Glutamatergic neuron (in vitro differentiated cells): ENCODE measurements at regions not wholly inside any gene's neighbourhood (a gene's known extent, or its start where the extent isn't known, plus 50 kb on each side); places are given as distances from the start of the nearest gene placed in this dataset.

Experiments
- DNase-seq: peaks from one replicate; pipeline ENCODE4 v3.0.0; 2022
- H3K27ac Mint-ChIP-seq: one replicate; pipeline ENCODE4 v1.8.0; 2020; ENCODE audit warnings: mild to moderate bottlenecking, mixed read lengths, inconsistent platforms; ENCODE audit not compliant: unreplicated experiment
- H3K27me3 Mint-ChIP-seq: one replicate; pipeline ENCODE4 v1.8.0; 2020; ENCODE audit warnings: mild to moderate bottlenecking, moderate library complexity, mixed read lengths, inconsistent platforms; ENCODE audit not compliant: unreplicated experiment
- H3K36me3 Mint-ChIP-seq: one replicate; pipeline ENCODE4 v1.8.0; 2020; ENCODE audit warnings: mild to moderate bottlenecking, mixed read lengths, inconsistent platforms; ENCODE audit not compliant: unreplicated experiment
- H3K4me1 Mint-ChIP-seq: one replicate; pipeline ENCODE4 v1.8.0; 2020; ENCODE audit warnings: mild to moderate bottlenecking, low read depth, mixed read lengths, inconsistent platforms; ENCODE audit not compliant: unreplicated experiment
- H3K4me3 Mint-ChIP-seq: one replicate; pipeline ENCODE4 v1.8.0; 2020; ENCODE audit warnings: mild to moderate bottlenecking, mixed read lengths, inconsistent platforms; ENCODE audit not compliant: unreplicated experiment
- H3K9me3 Mint-ChIP-seq: one replicate; pipeline ENCODE4 v1.8.0; 2020; ENCODE audit warnings: mild to moderate bottlenecking, moderate library complexity, mixed read lengths, inconsistent platforms; ENCODE audit not compliant: unreplicated experiment
- TF ChIP-seq, protein P1 (sequence below): fragments of 200-600 bp; sonication (generic); IDR thresholded peaks from one replicate; pipeline ENCODE4 v1.5.0; 2021; ENCODE audit not compliant: partially characterized antibody, unreplicated experiment

DNA sequence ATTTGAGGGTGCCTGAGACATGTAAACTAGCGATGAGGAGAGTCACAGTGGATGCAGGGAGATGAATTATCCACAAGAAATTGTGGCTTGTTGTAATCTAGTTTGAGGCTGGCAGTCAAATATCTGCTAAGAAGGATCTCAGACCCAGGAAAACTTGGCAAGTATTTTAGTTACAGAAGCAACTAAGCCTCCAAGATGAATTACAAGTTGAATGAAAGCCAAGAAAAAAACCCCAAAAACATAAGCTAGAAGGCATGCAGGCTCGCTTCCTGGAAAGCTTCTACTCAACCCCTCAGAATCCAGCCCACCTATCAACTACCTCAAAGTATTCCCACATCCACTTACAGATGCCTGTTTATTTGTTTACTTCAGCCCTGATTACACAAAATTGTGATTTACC lies 696.9 kb downstream of the MAT2B start:
- peaks cover 3% of the 10 kb centered on the region for H3K4me1 Mint-ChIP-seq
- TF ChIP-seq, protein P1, sequence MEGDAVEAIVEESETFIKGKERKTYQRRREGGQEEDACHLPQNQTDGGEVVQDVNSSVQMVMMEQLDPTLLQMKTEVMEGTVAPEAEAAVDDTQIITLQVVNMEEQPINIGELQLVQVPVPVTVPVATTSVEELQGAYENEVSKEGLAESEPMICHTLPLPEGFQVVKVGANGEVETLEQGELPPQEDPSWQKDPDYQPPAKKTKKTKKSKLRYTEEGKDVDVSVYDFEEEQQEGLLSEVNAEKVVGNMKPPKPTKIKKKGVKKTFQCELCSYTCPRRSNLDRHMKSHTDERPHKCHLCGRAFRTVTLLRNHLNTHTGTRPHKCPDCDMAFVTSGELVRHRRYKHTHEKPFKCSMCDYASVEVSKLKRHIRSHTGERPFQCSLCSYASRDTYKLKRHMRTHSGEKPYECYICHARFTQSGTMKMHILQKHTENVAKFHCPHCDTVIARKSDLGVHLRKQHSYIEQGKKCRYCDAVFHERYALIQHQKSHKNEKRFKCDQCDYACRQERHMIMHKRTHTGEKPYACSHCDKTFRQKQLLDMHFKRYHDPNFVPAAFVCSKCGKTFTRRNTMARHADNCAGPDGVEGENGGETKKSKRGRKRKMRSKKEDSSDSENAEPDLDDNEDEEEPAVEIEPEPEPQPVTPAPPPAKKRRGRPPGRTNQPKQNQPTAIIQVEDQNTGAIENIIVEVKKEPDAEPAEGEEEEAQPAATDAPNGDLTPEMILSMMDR: no peak
- H3K9me3 Mint-ChIP-seq: no peaks in the 10 kb centered on the region
- H3K27me3 Mint-ChIP-seq: no peaks in the 10 kb centered on the region
- no peak overlapping the region for H3K4me3 Mint-ChIP-seq
- no peaks in the 10 kb centered on the region for H3K36me3 Mint-ChIP-seq
- DNase-seq: no peak
- no peak overlapping the region for H3K27ac Mint-ChIP-seq

DNA sequence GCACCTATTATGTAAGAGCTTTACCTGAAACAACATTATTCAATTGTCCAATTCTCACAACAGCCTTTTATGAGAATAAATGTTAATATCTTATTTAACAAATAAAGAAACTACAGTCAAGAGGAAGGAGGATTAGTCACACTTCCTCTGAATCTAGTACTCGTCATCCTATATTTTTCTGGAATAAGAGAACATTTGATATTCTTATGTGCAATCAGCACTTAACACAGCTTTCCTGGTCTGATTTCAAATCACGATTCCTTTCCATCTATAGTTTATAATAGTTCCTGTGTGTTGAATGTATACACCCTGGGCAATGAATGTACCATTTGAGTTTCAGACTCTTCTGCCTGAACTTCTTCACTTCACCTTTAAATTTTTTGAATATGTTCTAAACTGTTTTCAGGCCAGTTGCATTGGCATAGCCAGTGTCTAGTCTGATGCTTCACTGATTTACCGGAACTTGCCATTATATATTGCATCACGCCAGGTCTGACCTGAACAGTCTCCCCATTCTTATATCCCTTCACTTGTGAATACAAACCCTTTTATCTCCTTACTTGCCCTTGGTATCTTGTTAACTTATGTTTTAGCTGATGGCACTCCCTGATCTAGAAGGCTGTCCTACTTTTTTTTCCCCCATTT lies 698.3 kb downstream of the MAT2B start:
- H3K27ac Mint-ChIP-seq: no peak overlapping the region
- no peak for DNase-seq
- no peaks in the 10 kb centered on the region for H3K27me3 Mint-ChIP-seq
- no peaks in the 10 kb centered on the region for H3K9me3 Mint-ChIP-seq
- H3K36me3 Mint-ChIP-seq: no peaks in the 10 kb centered on the region
- peaks cover 3% of the 10 kb centered on the region for H3K4me1 Mint-ChIP-seq
- H3K4me3 Mint-ChIP-seq: no peak overlapping the region
- TF ChIP-seq, protein P1: no peak

DNA sequence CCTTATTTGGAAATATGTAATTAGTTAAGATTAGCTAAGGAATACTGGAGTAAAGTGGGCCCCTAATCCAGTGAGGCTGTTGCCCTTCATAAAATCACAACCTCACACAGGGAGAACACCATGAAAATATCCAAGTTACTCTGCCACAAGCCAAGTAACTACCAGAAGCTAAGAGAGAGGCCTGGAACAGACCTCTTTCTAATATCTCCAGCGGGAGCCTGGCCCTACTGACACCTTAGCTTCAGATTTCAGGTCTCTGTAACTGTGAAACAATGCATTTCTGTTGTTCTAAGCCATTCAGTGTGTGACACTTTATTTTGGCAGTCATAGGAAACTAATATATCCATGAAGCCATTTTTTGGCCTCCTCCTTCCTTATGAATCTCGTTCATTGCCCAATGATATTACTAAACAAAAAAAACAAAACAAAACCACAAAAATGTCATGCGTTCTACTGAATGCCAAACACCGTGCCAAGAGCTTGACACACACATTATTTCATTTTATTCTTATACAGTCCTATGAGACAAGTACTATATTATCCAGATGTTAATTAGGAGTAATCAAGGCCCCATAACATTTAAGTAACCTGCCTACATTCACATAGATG lies 699.0 kb downstream of the MAT2B start:
- Mint-ChIP-seq H3K4me1 (peaks cover 3% of the 10 kb centered on the region), H3K9me3 (no peaks in the 10 kb centered on the region), H3K4me3 (no peak overlapping the region), H3K27ac (no peak overlapping the region), H3K27me3 (no peaks in the 10 kb centered on the region), H3K36me3 (no peaks in the 10 kb centered on the region)
- TF ChIP-seq, protein P1: no peak
- no peak for DNase-seq

DNA sequence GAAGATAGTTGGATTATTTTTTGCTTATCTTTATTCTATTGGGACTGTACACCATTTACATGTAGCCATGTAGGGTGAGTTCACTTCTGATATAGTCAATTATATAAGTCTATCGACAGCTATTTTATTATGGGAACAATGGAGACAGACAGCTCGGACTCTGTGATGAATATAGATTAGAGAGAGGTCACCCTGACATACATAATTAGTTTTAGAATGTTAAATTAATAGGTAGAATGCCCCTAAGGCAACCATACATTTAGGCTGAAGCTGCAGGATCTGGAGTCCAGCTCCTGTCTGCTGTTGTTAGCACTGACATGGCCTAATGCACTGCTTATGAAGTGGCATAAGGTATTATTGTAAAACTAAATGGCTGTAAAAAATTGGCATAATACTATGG lies 700.8 kb downstream of the MAT2B start:
- DNase-seq: no peak
- H3K27me3 Mint-ChIP-seq: no peaks in the 10 kb centered on the region
- H3K27ac Mint-ChIP-seq: no peak overlapping the region
- H3K36me3 Mint-ChIP-seq: no peaks in the 10 kb centered on the region
- H3K4me3 Mint-ChIP-seq: no peak overlapping the region
- TF ChIP-seq, protein P1: no peak
- H3K4me1 Mint-ChIP-seq: peaks cover 3% of the 10 kb centered on the region
- no peaks in the 10 kb centered on the region for H3K9me3 Mint-ChIP-seq

DNA sequence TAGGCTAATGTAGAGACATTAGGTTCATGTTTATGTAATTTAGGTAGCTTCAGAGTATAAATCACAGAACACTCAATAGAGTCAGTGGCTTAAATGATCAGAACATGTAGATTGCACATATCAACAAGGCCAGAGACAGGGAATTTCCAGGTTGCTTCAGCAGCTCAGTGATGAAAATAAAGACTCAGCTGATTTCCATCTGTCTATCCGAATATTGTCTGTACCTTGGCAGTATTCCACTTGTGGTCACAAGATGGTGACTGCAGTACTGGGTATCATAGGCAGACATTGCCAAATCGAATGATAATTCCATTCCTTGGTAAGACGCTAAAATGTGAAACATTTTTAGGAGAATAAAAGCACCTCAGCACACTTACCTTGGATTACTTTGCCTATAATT lies 702.2 kb downstream of the MAT2B start:
- H3K36me3 Mint-ChIP-seq: no peaks in the 10 kb centered on the region
- H3K9me3 Mint-ChIP-seq: no peaks in the 10 kb centered on the region
- no peak overlapping the region for H3K4me3 Mint-ChIP-seq
- no peaks in the 10 kb centered on the region for H3K27me3 Mint-ChIP-seq
- TF ChIP-seq, protein P1: no peak
- no peak for DNase-seq
- no peak overlapping the region for H3K27ac Mint-ChIP-seq
- H3K4me1 Mint-ChIP-seq: peaks cover 3% of the 10 kb centered on the region
